RWPE2 (cell line): ENCODE measurements at regions not wholly inside any gene's neighbourhood (a gene's known extent, or its start where the extent isn't known, plus 50 kb on each side); places are given as distances from the start of the nearest gene placed in this dataset.

Experiments used
- ATAC-seq: fragments of 200-7000 bp; cut with Tn5 transposase; 3 replicates; pipeline ENCODE4 v1.9.1; 2021; ENCODE audit warnings: low read depth
- DNase-seq: peaks from one replicate; pipeline ENCODE4 v3.0.0-alpha.2; 2020; ENCODE audit warnings: low spot score
- H3K27ac ChIP-seq: fragments of 450-650 bp; 2 replicates; pipeline ENCODE4 v1.5.1; 2017; ENCODE audit warnings: mild to moderate bottlenecking; ENCODE audit not compliant: poor library complexity, severe bottlenecking
- H3K27me3 ChIP-seq: fragments of 250-450 bp; sonication (Bioruptor Pico); 2 replicates; pipeline ENCODE4 v1.5.1; 2021; ENCODE audit warnings: mild to moderate bottlenecking, moderate library complexity; ENCODE audit not compliant: insufficient read depth, poor library complexity, severe bottlenecking
- H3K36me3 ChIP-seq: fragments of 250-450 bp; sonication (Bioruptor Pico); 2 replicates; pipeline ENCODE4 v1.5.1; 2020; ENCODE audit warnings: low read depth, mild to moderate bottlenecking, moderate library complexity
- H3K4me1 ChIP-seq: fragments of 250-450 bp; sonication (Bioruptor Pico); 2 replicates; pipeline ENCODE4 v1.5.1; 2021; ENCODE audit warnings: mild to moderate bottlenecking, moderate library complexity; ENCODE audit not compliant: insufficient read depth, poor library complexity, severe bottlenecking
- H3K4me3 ChIP-seq: fragments of 250-450 bp; sonication (Bioruptor Pico); 2 replicates; pipeline ENCODE4 v1.5.1; 2021; ENCODE audit warnings: mild to moderate bottlenecking, moderate library complexity; ENCODE audit not compliant: severe bottlenecking
- H3K9me3 ChIP-seq: fragments of 250-450 bp; sonication (Bioruptor Pico); 2 replicates; pipeline ENCODE4 v1.5.1; 2021; ENCODE audit warnings: mild to moderate bottlenecking, moderate library complexity; ENCODE audit not compliant: severe bottlenecking
- TF ChIP-seq, protein P1 (sequence below): fragments of 450-650 bp; IDR thresholded peaks from one replicate; pipeline ENCODE4 v1.5.1; 2017; ENCODE audit warnings: mild to moderate bottlenecking, moderate library complexity; ENCODE audit not compliant: poor library complexity, severe bottlenecking

GRCh38 chr6:122220254-122220653, 179.2 kb upstream of the HSF2 start:
- Histone ChIP-seq H3K36me3 (no peaks in the 10 kb centered on the region), H3K4me1 (no peaks in the 10 kb centered on the region), H3K4me3 (no peak overlapping the region), H3K27ac (no peak overlapping the region), H3K27me3 (no peaks in the 10 kb centered on the region), H3K9me3 (no peaks in the 10 kb centered on the region)
- TF ChIP-seq, protein P1, sequence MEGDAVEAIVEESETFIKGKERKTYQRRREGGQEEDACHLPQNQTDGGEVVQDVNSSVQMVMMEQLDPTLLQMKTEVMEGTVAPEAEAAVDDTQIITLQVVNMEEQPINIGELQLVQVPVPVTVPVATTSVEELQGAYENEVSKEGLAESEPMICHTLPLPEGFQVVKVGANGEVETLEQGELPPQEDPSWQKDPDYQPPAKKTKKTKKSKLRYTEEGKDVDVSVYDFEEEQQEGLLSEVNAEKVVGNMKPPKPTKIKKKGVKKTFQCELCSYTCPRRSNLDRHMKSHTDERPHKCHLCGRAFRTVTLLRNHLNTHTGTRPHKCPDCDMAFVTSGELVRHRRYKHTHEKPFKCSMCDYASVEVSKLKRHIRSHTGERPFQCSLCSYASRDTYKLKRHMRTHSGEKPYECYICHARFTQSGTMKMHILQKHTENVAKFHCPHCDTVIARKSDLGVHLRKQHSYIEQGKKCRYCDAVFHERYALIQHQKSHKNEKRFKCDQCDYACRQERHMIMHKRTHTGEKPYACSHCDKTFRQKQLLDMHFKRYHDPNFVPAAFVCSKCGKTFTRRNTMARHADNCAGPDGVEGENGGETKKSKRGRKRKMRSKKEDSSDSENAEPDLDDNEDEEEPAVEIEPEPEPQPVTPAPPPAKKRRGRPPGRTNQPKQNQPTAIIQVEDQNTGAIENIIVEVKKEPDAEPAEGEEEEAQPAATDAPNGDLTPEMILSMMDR, result no peak
- no peak for ATAC-seq
- DNase-seq, result no peak

DNA sequence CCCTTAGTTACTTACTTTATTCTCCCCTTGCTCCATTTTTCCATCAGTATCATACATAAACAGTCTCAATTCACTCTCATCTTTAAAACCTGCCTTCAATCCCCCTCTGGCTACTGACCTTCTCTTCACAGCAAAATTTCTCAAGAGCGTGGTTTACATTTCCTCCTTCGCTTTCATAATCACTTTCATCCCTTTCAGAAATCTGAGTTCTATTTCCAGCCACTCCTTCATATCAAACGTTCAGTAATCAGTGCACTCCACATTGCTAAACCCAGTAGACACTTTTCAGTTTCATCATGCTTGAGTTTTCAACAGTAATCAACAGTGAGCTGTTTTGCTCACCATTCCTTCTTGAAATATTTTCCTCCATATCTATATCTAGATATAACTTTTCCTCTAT, 176.7 kb upstream of the HSF2 start:
- Histone ChIP-seq H3K27me3 (no peaks in the 10 kb centered on the region), H3K4me3 (no peak overlapping the region), H3K4me1 (no peaks in the 10 kb centered on the region), H3K36me3 (no peaks in the 10 kb centered on the region), H3K9me3 (no peaks in the 10 kb centered on the region), H3K27ac (no peak overlapping the region)
- ATAC-seq (no peak), DNase-seq (no peak)
- TF ChIP-seq, protein P1, result no peak

DNA sequence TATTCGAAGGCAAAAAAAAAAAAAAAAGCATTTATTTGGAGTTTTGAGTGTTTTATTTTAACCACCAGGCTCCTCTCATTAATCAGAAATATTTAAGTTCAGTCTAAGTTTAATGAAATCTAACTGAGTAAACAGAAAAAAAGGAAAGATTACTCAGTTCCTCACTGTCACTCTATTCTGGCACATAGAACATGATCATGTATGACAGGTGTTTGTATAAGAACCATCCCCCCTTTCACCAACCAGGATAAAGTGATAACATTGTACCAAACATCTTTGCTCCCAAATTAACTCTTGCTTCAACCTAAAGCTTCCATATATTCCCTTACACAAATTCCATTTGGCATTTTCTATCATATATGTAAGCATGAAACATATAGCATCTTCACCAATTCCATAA, 176.2 kb upstream of the HSF2 start:
- ATAC-seq, result no peak
- Histone ChIP-seq H3K4me1 (no peaks in the 10 kb centered on the region), H3K27me3 (no peaks in the 10 kb centered on the region), H3K4me3 (no peak overlapping the region), H3K27ac (no peak overlapping the region), H3K9me3 (no peaks in the 10 kb centered on the region), H3K36me3 (no peaks in the 10 kb centered on the region)
- DNase-seq, result no peak
- TF ChIP-seq, protein P1, result no peak

- H3K27me3 ChIP-seq, result no peaks in the 10 kb centered on the region
- no peaks in the 10 kb centered on the region for H3K9me3 ChIP-seq
- no peak for DNase-seq
- no peaks in the 10 kb centered on the region for H3K36me3 ChIP-seq
- TF ChIP-seq, protein P1, result no peak
- no peak overlapping the region for H3K4me3 ChIP-seq
- no peak overlapping the region for H3K27ac ChIP-seq
- ATAC-seq, result no peak
- H3K4me1 ChIP-seq, result no peaks in the 10 kb centered on the region
Observed at GRCh38 chr6:122238861-122239260, 160.6 kb upstream of the HSF2 start.

DNA sequence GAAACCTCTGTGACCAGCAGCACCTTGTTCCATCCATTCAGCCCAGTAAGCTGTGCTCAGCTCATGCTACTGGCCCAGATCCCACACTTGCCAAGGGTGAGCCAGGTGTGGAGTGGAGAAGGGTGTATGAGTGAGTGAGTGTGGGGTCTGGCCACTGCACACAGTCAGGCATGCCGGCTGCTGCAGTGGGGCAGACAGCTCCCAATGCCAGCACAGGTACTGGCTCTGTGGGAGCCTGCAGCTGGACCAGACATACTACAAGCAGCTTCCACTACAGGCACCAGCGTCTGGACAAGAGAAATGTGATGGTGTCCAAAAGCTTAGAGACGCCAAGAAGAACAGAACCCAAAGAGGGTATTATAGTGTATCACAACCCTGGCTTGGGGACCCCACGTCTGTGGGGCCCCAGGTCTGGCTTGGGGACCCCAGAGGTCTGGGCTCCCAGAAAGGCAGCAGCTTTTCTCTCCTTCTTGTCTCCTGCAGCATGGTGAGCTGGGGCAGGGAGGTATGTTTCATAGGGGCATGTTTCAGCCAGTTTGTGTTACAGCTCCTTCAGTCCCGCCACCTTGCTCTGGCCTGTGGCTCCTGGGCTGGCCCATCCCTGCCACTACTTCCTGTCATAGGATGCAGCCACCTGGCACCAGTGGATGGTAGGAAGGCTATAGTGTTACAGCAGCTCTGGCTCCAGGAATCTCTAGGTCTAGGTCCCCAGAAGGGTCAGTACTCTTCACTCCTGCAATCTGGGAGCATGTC, 152.4 kb upstream of the HSF2 start:
- no peak for ATAC-seq
- no peak for DNase-seq
- Histone ChIP-seq H3K9me3 (no peaks in the 10 kb centered on the region), H3K27ac (no peak overlapping the region), H3K27me3 (no peaks in the 10 kb centered on the region), H3K4me1 (no peaks in the 10 kb centered on the region), H3K4me3 (no peak overlapping the region), H3K36me3 (no peaks in the 10 kb centered on the region)
- TF ChIP-seq, protein P1, result no peak
